ENCODE measurements at regions not wholly inside any gene's neighbourhood (a gene's known extent, or its start where the extent isn't known, plus 50 kb on each side); places are given as distances from the start of the nearest gene placed in this dataset.
"Not testable (repeated sequence)": the region's sequence is repeated elsewhere in the genome, so short reads cannot be mapped to it uniquely, and the experiment has no call there.

GRCh38 chr6:144566868-144567615 is 281.9 kb downstream of the UTRN start:
- Histone ChIP-seq H3K36me3 (ENCODE audit: insufficient read depth) (no peaks in the 10 kb centered on the region), H3K4me3 (ENCODE audit: low read depth, low read length) (no peak overlapping the region), H3K4me1 (ENCODE audit: insufficient read depth) (no peaks in the 10 kb centered on the region), H3K27ac (ENCODE audit: low read depth) (no peak overlapping the region)
- DNase-seq (ENCODE audit: extremely low spot score): no peak
- WGBS: 96% methylated on average over 3 of the region's 3 CpGs

GRCh38 chr6:144568241-144568640 is 283.1 kb downstream of the UTRN start:
- H3K36me3 ChIP-seq (ENCODE audit: insufficient read depth): no peaks in the 10 kb centered on the region
- DNase-seq (ENCODE audit: extremely low spot score): no peak
- no peaks in the 10 kb centered on the region for H3K4me1 ChIP-seq (ENCODE audit: insufficient read depth)
- no peak overlapping the region for H3K27ac ChIP-seq (ENCODE audit: low read depth)
- WGBS: 84% methylated on average over 8 of the region's 8 CpGs
- H3K4me3 ChIP-seq (ENCODE audit: low read depth, low read length): no peak overlapping the region

DNA sequence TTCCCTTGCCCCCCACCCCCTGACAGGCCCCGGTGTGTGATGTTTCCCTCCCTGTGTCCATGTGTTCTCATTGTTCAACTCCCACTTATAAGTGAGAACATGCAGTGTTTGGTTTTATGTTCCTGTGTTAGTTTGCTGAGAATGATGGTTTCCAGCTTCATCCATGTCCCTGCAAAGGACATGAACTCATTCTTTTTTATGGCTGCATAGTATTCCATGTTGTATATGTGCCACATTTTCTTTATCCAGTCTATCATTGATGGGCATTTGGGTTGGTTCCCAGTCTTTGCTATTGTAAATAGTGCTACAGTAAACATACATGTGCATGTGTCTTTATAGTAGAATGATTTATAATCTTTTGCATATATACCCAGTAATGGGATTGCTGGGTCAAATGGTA is 287.4 kb downstream of the UTRN start:
- not testable (repeated sequence) for H3K4me3 ChIP-seq (ENCODE audit: low read depth, low read length); H3K36me3 ChIP-seq (ENCODE audit: insufficient read depth); H3K27ac ChIP-seq (ENCODE audit: low read depth); DNase-seq (ENCODE audit: extremely low spot score); H3K4me1 ChIP-seq (ENCODE audit: insufficient read depth)
- WGBS: 97% methylated on average over 1 of the region's 1 CpG

DNA sequence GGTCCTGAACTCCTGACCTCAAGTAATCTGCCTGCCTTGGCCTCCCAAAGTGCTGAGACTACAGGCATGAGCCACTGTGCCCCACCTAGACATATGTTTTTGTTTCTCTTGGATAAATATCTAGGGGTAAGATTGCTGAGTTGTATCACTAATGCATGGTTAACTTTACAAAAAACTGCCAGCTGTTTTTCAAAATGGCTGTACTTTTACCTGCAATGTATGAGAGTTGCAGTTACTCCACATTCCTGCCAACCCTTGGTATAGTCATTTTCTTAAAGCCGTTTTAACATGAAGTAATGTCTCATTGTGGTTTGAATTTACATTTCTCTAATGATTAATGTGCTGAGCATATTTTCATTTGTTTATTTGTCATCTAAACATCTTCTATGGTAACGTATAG is 289.7 kb downstream of the UTRN start:
- no peaks in the 10 kb centered on the region for H3K4me1 ChIP-seq (ENCODE audit: insufficient read depth)
- DNase-seq (ENCODE audit: extremely low spot score): no peak
- no peaks in the 10 kb centered on the region for H3K36me3 ChIP-seq (ENCODE audit: insufficient read depth)
- H3K4me3 ChIP-seq (ENCODE audit: low read depth, low read length): no peak overlapping the region
- no peak overlapping the region for H3K27ac ChIP-seq (ENCODE audit: low read depth)
- 57% methylated on average over 2 of the region's 2 CpGs for WGBS

DNA sequence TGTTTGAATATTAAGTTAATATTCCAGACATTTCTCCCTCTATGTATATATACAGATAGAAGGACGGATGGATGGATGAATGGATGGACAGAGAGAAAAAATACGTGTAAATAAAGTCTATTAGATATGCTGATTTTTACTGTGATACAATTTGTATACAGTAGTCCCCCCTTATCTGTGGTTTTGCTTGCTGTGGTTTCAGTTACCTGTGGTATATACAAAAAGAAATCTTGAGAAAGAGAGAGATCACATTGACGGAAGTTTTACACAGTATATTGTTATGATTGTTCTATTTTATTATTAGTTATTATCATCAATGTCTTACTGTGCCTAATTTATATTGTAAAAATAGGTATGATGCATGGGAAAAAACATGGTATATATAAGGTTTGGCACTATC is 290.2 kb downstream of the UTRN start:
- DNase-seq (ENCODE audit: extremely low spot score): no peak
- WGBS: 92% methylated on average over 3 of the region's 3 CpGs
- Histone ChIP-seq H3K4me3 (ENCODE audit: low read depth, low read length) (no peak overlapping the region), H3K36me3 (ENCODE audit: insufficient read depth) (no peaks in the 10 kb centered on the region), H3K27ac (ENCODE audit: low read depth) (no peak overlapping the region), H3K4me1 (ENCODE audit: insufficient read depth) (no peaks in the 10 kb centered on the region)

DNA sequence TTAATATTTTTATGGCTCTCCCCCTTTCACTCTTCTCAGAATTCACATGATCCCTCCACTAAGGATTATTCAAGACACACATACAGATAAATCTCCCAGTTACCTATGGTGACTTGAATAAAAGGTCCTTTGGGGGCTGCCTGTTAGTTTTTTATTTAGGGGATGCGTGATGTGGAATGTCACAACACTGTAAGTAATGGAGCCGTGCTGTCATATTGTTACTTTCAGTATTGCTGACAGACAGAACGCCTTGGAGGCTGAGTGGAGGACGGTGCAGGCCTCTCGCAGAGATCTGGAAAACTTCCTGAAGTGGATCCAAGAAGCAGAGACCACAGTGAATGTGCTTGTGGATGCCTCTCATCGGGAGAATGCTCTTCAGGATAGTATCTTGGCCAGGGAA is 291.7 kb downstream of the UTRN start:
- Histone ChIP-seq H3K4me1 (ENCODE audit: insufficient read depth) (no peaks in the 10 kb centered on the region), H3K27ac (ENCODE audit: low read depth) (no peak overlapping the region), H3K4me3 (ENCODE audit: low read depth, low read length) (no peak overlapping the region), H3K36me3 (ENCODE audit: insufficient read depth) (no peaks in the 10 kb centered on the region)
- no peak for DNase-seq (ENCODE audit: extremely low spot score)
- WGBS: 85% methylated on average over 6 of the region's 6 CpGs

GRCh38 chr6:144578385-144579350 is 293.5 kb downstream of the UTRN start:
- no peaks in the 10 kb centered on the region for H3K36me3 ChIP-seq (ENCODE audit: insufficient read depth)
- no peak overlapping the region for H3K4me3 ChIP-seq (ENCODE audit: low read depth, low read length)
- WGBS: 95% methylated on average over 7 of the region's 7 CpGs
- DNase-seq (ENCODE audit: extremely low spot score): no peak
- no peaks in the 10 kb centered on the region for H3K4me1 ChIP-seq (ENCODE audit: insufficient read depth)
- no peak overlapping the region for H3K27ac ChIP-seq (ENCODE audit: low read depth)

- DNase-seq (ENCODE audit: extremely low spot score): no peak
- no peak overlapping the region for H3K4me3 ChIP-seq (ENCODE audit: low read depth, low read length)
- H3K36me3 ChIP-seq (ENCODE audit: insufficient read depth): no peaks in the 10 kb centered on the region
- no peaks in the 10 kb centered on the region for H3K4me1 ChIP-seq (ENCODE audit: insufficient read depth)
- WGBS: 56% methylated on average over 3 of the region's 3 CpGs
- H3K27ac ChIP-seq (ENCODE audit: low read depth): no peak overlapping the region
Observed at GRCh38 chr6:144580039-144580438, 294.9 kb downstream of the UTRN start.

GRCh38 chr6:144580771-144581170 is 295.6 kb downstream of the UTRN start:
- no peaks in the 10 kb centered on the region for H3K36me3 ChIP-seq (ENCODE audit: insufficient read depth)
- no peak overlapping the region for H3K27ac ChIP-seq (ENCODE audit: low read depth)
- WGBS: 100% methylated on average over 1 of the region's 1 CpG
- H3K4me1 ChIP-seq (ENCODE audit: insufficient read depth): no peaks in the 10 kb centered on the region
- H3K4me3 ChIP-seq (ENCODE audit: low read depth, low read length): no peak overlapping the region
- no peak for DNase-seq (ENCODE audit: extremely low spot score)

- Histone ChIP-seq H3K27ac (ENCODE audit: low read depth) (no peak overlapping the region), H3K4me3 (ENCODE audit: low read depth, low read length) (no peak overlapping the region), H3K4me1 (ENCODE audit: insufficient read depth) (no peaks in the 10 kb centered on the region), H3K36me3 (ENCODE audit: insufficient read depth) (no peaks in the 10 kb centered on the region)
- 62% methylated on average over 5 of the region's 5 CpGs for WGBS
- no peak for DNase-seq (ENCODE audit: extremely low spot score)
Observed at GRCh38 chr6:144581812-144582537, 296.8 kb downstream of the UTRN start.

DNA sequence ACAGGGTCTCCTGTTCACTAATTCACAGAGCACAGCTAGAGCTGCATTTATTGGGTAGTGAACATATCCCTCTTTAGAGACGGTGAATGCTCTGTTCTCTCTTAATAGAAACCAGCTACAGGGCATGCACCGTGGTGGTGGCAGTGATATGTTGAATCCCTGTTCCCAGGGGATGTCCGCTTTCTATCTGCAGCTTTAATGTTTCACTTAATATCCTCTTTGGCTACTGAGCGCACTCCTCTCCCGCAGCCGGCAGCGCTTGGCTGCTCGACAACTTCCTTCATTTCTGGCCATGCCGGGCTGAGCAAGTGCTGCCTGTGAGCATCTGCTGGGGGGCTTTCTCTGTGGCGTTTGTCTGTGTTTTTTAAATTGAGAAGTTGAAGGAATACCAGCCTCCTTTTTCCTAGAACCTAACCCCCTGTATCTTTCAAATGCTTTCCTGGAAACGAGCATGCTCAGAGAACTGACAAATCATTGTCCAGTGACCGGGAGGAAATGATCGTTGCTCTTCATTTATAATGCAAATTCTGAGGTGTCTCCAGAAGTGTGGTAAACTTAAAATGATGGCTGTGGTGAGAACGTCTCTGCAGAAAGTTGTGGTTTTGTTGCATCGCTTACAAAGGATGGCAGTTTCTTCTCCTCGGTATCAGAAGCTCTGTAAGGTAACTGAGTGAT is 297.9 kb downstream of the UTRN start:
- no peaks in the 10 kb centered on the region for H3K4me1 ChIP-seq (ENCODE audit: insufficient read depth)
- no peak for DNase-seq (ENCODE audit: extremely low spot score)
- 28% methylated on average over 16 of the region's 16 CpGs for WGBS
- no peak overlapping the region for H3K27ac ChIP-seq (ENCODE audit: low read depth)
- no peak overlapping the region for H3K4me3 ChIP-seq (ENCODE audit: low read depth, low read length)
- H3K36me3 ChIP-seq (ENCODE audit: insufficient read depth): no peaks in the 10 kb centered on the region

DNA sequence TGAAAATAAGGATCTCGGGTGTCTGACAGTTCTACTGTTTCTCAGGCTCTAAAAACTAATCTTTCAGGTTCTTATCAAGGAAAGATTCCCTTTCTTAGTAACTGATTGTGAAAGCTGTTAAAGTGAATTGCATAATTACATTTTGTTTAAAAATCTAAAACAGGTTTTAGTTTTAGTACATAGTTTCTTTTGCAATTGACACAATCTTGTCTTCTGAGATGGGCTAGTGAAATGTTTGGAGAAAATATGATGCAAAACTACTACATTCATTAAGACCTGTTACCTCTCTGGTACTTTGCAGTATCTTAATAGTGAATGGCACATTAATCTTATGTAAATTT is 298.4 kb downstream of the UTRN start:
- Histone ChIP-seq H3K36me3 (ENCODE audit: insufficient read depth) (no peaks in the 10 kb centered on the region), H3K27ac (ENCODE audit: low read depth) (no peak overlapping the region), H3K4me1 (ENCODE audit: insufficient read depth) (no peaks in the 10 kb centered on the region), H3K4me3 (ENCODE audit: low read depth, low read length) (no peak overlapping the region)
- no peak for DNase-seq (ENCODE audit: extremely low spot score)
- 86% methylated on average over 1 of the region's 1 CpG for WGBS

DNA sequence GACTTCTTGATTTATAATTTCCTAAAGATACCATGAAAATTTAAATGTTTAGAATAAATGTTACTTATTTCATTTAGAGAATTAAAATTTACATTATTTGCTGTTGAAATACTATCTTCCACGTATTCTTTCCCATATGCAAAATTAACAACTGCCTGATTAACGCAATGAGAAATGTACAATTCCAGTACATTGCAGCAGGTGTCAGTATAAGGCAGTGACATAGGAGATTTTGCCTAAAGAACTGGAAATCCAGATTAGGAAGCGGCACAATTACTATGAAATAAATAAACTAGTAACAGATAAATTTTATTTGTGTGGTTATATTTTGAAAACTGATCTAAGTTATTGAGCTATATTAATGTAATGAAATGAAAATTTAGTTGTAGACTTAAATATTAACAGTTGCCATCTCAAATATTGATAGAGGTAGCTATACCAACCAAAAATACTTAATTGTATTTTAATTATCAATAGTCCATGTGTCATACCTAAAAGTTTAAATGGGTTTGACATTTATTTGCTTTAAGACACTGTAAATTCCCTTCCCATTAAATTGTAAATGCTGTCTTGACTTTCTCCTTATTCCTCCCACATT is 300.2 kb downstream of the UTRN start:
- no peak overlapping the region for H3K4me3 ChIP-seq (ENCODE audit: low read depth, low read length)
- 35% methylated on average over 3 of the region's 3 CpGs for WGBS
- DNase-seq (ENCODE audit: extremely low spot score): no peak
- H3K36me3 ChIP-seq (ENCODE audit: insufficient read depth): no peaks in the 10 kb centered on the region
- no peaks in the 10 kb centered on the region for H3K4me1 ChIP-seq (ENCODE audit: insufficient read depth)
- no peak overlapping the region for H3K27ac ChIP-seq (ENCODE audit: low read depth)
